HepG2 (cell line): ENCODE measurements at regions not wholly inside any gene's neighbourhood (a gene's known extent, or its start where the extent isn't known, plus 50 kb on each side); places are given as distances from the start of the nearest gene placed in this dataset.
"Not testable (repeated sequence)": the region's sequence is repeated elsewhere in the genome, so short reads cannot be mapped to it uniquely, and the experiment has no call there.

Source experiments
- ATAC-seq: fragments of 200-7000 bp; cut with Tn5 transposase; 3 replicates; pipeline ENCODE4 v1.9.1; 2020; ENCODE audit warnings: mild to moderate bottlenecking, moderate library complexity
- BruUV-seq: library from RNA; stranded (reverse); fragments of 400-500 nt; replicated peaks from 2 replicates; lab custom pipeline; 2021; lab: Mats Ljungman, UMichigan
- CTCF ChIA-PET: fragments of 300-600 bp; formaldehyde crosslinking; extraction: SDS; loops from one replicate; lab custom pipeline; 2021; ENCODE audit warnings: low total read pairs, inconsistent platforms, low intra/inter-chr PET ratio; lab: Yijun Ruan, JAX
- POLR2A ChIA-PET: fragments of 350-600 bp; sonication (Branson Sonifier 250); formaldehyde crosslinking; loops from one replicate; lab custom pipeline; 2020; ENCODE audit warnings: antibody characterized with exemption, inconsistent platforms; lab: Yijun Ruan, JAX
- DNase-seq: peaks from one replicate; pipeline ENCODE4 v3.0.0-alpha.2; 2015; ENCODE audit warnings: low spot score
- FAIRE-seq: peaks from 3 replicates; lab custom pipeline; 2011; peaks lifted over from hg19 to GRCh38; lab: Jason Lieb, UNC
- H2AFZ ChIP-seq: one replicate; pipeline ENCODE4 v1.6.1; 2011; ENCODE audit warnings: low read length, inconsistent platforms
- H3K27ac ChIP-seq: fragments of 300-600 bp; 3 replicates; pipeline ENCODE4 v1.8.0; 2011; ENCODE audit warnings: mixed run types, mild to moderate bottlenecking, mixed read lengths, low read length, inconsistent platforms; ENCODE audit not compliant: insufficient read depth; ENCODE audit errors: extremely low read length
- H3K27me3 ChIP-seq, 2 experiments: fragments of 200-600 bp in 1 of 2; 2 replicates in 1 of 2; 3 replicates in 1 of 2; pipeline versions ENCODE4 v1.6.0 to v1.8.0; 2011; ENCODE audit warnings: low read length in 2 of 2, mild to moderate bottlenecking in 2 of 2, moderate library complexity in 2 of 2, inconsistent platforms in 1 of 2; ENCODE audit not compliant: insufficient read depth in 2 of 2, control insufficient read depth in 1 of 2
- H3K36me3 ChIP-seq, 2 experiments: fragments of 200-600 bp in 1 of 2; replicated peaks in 1 of 2; 2 replicates in 1 of 2; 3 replicates in 1 of 2; pipeline versions ENCODE4 v1.5.1 to v1.8.0; 2011; ENCODE audit warnings: low read length in 2 of 2, inconsistent platforms in 1 of 2; ENCODE audit not compliant: insufficient read depth in 2 of 2, control insufficient read depth in 1 of 2
- H3K4me1 ChIP-seq: 2 replicates; pipeline ENCODE4 v1.5.1; 2012; ENCODE audit warnings: low read length, inconsistent platforms; ENCODE audit not compliant: insufficient read depth
- H3K4me2 ChIP-seq: 2 replicates; pipeline ENCODE4 v1.6.0; 2011; ENCODE audit warnings: low read depth, low read length, inconsistent platforms
- H3K4me3 ChIP-seq, 3 experiments: fragments of 200-600 bp in 1 of 3; sonication (generic), shearing (Covaris generic) in 1 of 3; replicated peaks in 1 of 3; 2 replicates each; pipeline ENCODE4 v1.5.1; 2011 to 2016; ENCODE audit warnings: low read length in 3 of 3, inconsistent platforms in 2 of 3, low read depth in 2 of 3, mild to moderate bottlenecking in 2 of 3, control low read depth in 1 of 3, mixed read lengths in 1 of 3; ENCODE audit not compliant: insufficient read depth in 1 of 3
- H3K79me2 ChIP-seq: one replicate; pipeline ENCODE4 v1.6.1; 2011; ENCODE audit warnings: low read length, inconsistent platforms; ENCODE audit not compliant: insufficient read depth
- H3K9ac ChIP-seq: 2 replicates; pipeline ENCODE4 v1.6.0; 2011; ENCODE audit warnings: mild to moderate bottlenecking, low read depth, low read length, inconsistent platforms; ENCODE audit not compliant: insufficient read depth
- H3K9me3 ChIP-seq: 2 replicates; pipeline ENCODE4 v1.5.1; 2012; ENCODE audit warnings: mild to moderate bottlenecking, low read length
- H4K20me1 ChIP-seq: 2 replicates; pipeline ENCODE4 v1.6.0; 2011; ENCODE audit warnings: inconsistent platforms, mild to moderate bottlenecking, low read length, moderate library complexity; ENCODE audit not compliant: insufficient read depth
- HDAC2 ChIP-seq: sonication (generic); formaldehyde crosslinking; IDR thresholded peaks from 2 replicates; pipeline ENCODE4 v1.4.0; 2020; ENCODE audit warnings: missing genetic modification reagents
- JUND ChIP-seq: sonication (generic); formaldehyde crosslinking; IDR thresholded peaks from 2 replicates; pipeline ENCODE4 v1.8.0; 2022; ENCODE audit warnings: mild to moderate bottlenecking, missing genetic modification reagents
- ZNF225 ChIP-seq: sonication (generic); formaldehyde crosslinking; IDR thresholded peaks from 2 replicates; pipeline ENCODE4 v1.4.0; 2020; ENCODE audit warnings: mild to moderate bottlenecking, missing genetic modification reagents
- ZNF569 ChIP-seq: sonication (generic); formaldehyde crosslinking; IDR thresholded peaks from 2 replicates; pipeline ENCODE4 v1.5.0; 2020; ENCODE audit warnings: mild to moderate bottlenecking, missing genetic modification reagents, moderate library complexity, borderline replicate concordance
- ZNF879 ChIP-seq: sonication (generic); formaldehyde crosslinking; IDR thresholded peaks from 2 replicates; pipeline ENCODE4 v1.8.1; 2023; ENCODE audit warnings: missing genetic modification reagents
- WGBS: methylation state at CpG from one replicate; pipeline ENCODE4 v1.1.6; 2017; ENCODE audit warnings: low lambda C conversion rate; 5-methylcytosine and 5-hydroxymethylcytosine counted together
- in situ Hi-C: cut with HindIII; loops from 2 replicates; pipeline ENCODE4 v1.10.0; 2017; ENCODE audit warnings: low pct_unique_long_range_greater_than_20kb; ENCODE audit not compliant: extremely low pct_ligation_motif_present
- intact Hi-C: fragments of 100-400 bp; cut with micrococcal nuclease; formaldehyde crosslinking; loops from one replicate; pipeline ENCODE4 v1.10.0; 2022; ENCODE audit not compliant: unreplicated experiment

DNA sequence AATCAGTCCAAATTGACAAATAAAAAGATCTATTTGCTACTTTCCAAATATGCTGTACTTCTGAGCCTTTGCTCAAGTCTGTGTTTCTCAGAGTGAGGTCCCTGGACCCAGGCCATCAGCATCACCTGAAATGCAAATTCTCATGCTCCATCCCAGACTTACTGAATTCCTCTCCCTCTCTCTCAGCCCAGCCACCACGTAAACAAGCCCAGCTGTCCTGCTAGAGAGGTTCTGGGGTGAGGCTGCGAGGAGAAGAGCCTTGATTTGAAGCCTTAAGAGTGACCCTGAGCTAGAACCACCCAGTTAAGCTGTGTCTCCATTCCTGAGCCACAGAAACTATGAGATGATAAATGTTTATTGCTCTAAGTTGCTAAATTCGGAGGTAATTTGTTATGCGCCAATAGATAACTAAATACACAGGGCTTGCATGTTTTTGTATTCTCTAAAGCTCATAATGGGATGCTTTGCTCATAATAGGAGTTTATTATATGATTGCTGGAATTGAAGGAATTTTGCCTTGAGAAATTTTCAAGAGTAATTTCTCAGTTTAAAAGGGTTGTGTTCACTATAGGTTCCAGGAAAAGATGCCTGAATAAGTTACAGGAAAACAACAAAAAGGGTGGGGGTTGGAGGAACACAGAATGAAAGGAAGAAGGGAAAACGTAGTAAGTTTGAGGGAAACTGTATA, 98.9 kb upstream of the SPATA31D4 start:
- no TSS peak for BruUV-seq
- intact Hi-C loops (no loop called here), in situ Hi-C loops (no loop called here)
- Histone ChIP-seq H3K27ac (no peak overlapping the region), H3K9ac (no peak overlapping the region), H3K4me3 (no peak overlapping the region), H3K4me1 (peaks cover 20% of the 10 kb centered on the region), H3K9me3 (no peaks in the 10 kb centered on the region), H3K36me3 (no peaks in the 10 kb centered on the region), H3K27me3 (no peaks in the 10 kb centered on the region; a peak in 2 of 5 replicates), H3K79me2 (no peaks in the 10 kb centered on the region), H3K4me2 (no peak overlapping the region), H2AFZ (no peak overlapping the region), H4K20me1 (no peaks in the 10 kb centered on the region)
- FAIRE-seq (no peak), DNase-seq (no peak), ATAC-seq (no peak)
- WGBS, result 38% methylated on average over 4 of the region's 5 CpGs
- TF ChIP-seq ZNF569 (CRISPR knock-in tag) (no peak), HDAC2 (CRISPR knock-in tag) (no peak), ZNF879 (CRISPR knock-in tag) (no peak), ZNF225 (CRISPR knock-in tag) (no peak), JUND (no peak)
- ChIA-PET CTCF (no interaction called here), POLR2A (no interaction called here)

- H3K4me3 ChIP-seq, H3K9ac ChIP-seq, POLR2A ChIA-PET, H3K79me2 ChIP-seq, H2AFZ ChIP-seq, FAIRE-seq, H3K4me2 ChIP-seq, H4K20me1 ChIP-seq, BruUV-seq, in situ Hi-C loops, DNase-seq, ATAC-seq, H3K27me3 ChIP-seq, H3K9me3 ChIP-seq, H3K27ac ChIP-seq, CTCF ChIA-PET, H3K36me3 ChIP-seq: not testable (repeated sequence)
- intact Hi-C loops, result loop anchor here (10.0 kb wide), 1 partner anchor 774 kb away; no protein-coding TSS in a partner anchor
- 68% methylated on average over 8 of the region's 8 CpGs for WGBS
- peaks cover 20% of the 10 kb centered on the region for H3K4me1 ChIP-seq
Observed at GRCh38 chr9:81830431-81830830, 97.8 kb upstream of the SPATA31D4 start.
